K562 (cell line): ENCODE measurements at regions not wholly inside any gene's neighbourhood (a gene's known extent, or its start where the extent isn't known, plus 50 kb on each side); places are given as distances from the start of the nearest gene placed in this dataset.

Source experiments
- ATAC-seq: fragments of 200-7000 bp; cut with Tn5 transposase; 3 replicates; pipeline ENCODE4 v1.9.1; 2020; ENCODE audit warnings: moderate library complexity
- BruUV-seq: library from RNA; stranded (reverse); fragments of 400-500 nt; replicated peaks from 2 replicates; lab custom pipeline; 2021; lab: Mats Ljungman, UMichigan
- CTCF ChIA-PET: fragments of 300-600 bp; formaldehyde crosslinking; extraction: SDS; loops from one replicate; lab custom pipeline; 2021; ENCODE audit warnings: low intra/inter-chr PET ratio; lab: Yijun Ruan, JAX
- POLR2A ChIA-PET: fragments of 300-600, 350-650 bp; sonication (Branson Sonifier 250); formaldehyde crosslinking; extraction: SDS; loops from one replicate; lab custom pipeline; 2021; ENCODE audit warnings: antibody characterized with exemption, inconsistent platforms; lab: Yijun Ruan, JAX
- DNase-seq, 4 experiments: peaks; one replicate each; pipeline versions ENCODE4 v3.0.0 to v3.0.0-alpha.2; 2011 to 2018; ENCODE audit warnings: low spot score in 3 of 4, mixed read lengths in 3 of 4; ENCODE audit errors: extremely low read depth in 1 of 4
- FAIRE-seq: peaks from 2 replicates; lab custom pipeline; 2011; peaks lifted over from hg19 to GRCh38; lab: Jason Lieb, UNC
- H2AFZ ChIP-seq: 2 replicates; pipeline ENCODE4 v1.6.0; 2011; ENCODE audit warnings: low read depth, low read length, control low read depth, inconsistent platforms
- H3K27ac ChIP-seq: fragments of 200-600 bp; 3 replicates; pipeline ENCODE4 v1.8.0; 2011; ENCODE audit warnings: low read depth, mild to moderate bottlenecking, control low read depth, inconsistent platforms, low read length, moderate library complexity, mixed read lengths; ENCODE audit errors: extremely low read depth
- H3K27me3 ChIP-seq, 2 experiments: fragments of 300-600 bp in 1 of 2; 2 replicates in 1 of 2; 3 replicates in 1 of 2; pipeline versions ENCODE4 v1.6.0 to v1.8.0; 2011; ENCODE audit warnings: inconsistent platforms in 2 of 2, low read length in 2 of 2, mild to moderate bottlenecking in 1 of 2, mixed read lengths in 1 of 2, moderate library complexity in 1 of 2; ENCODE audit not compliant: control insufficient read depth in 2 of 2, insufficient read depth in 2 of 2
- H3K36me3 ChIP-seq: fragments of 300-600 bp; 3 replicates; pipeline ENCODE4 v1.8.0; 2011; ENCODE audit warnings: mild to moderate bottlenecking, low read length, inconsistent platforms; ENCODE audit not compliant: control insufficient read depth, insufficient read depth
- H3K4me1 ChIP-seq, 2 experiments: fragments of 200-600 bp in 1 of 2; replicated peaks in 1 of 2; 2 replicates in 1 of 2; 3 replicates in 1 of 2; pipeline versions ENCODE4 v1.5.1 to v1.8.0; 2011; ENCODE audit warnings: inconsistent platforms in 2 of 2, low read length in 2 of 2, mild to moderate bottlenecking in 1 of 2, mixed read lengths in 1 of 2, moderate library complexity in 1 of 2; ENCODE audit not compliant: control insufficient read depth in 2 of 2, insufficient read depth in 2 of 2
- H3K4me2 ChIP-seq: 2 replicates; pipeline ENCODE4 v1.6.1; 2011; ENCODE audit warnings: low read length, control low read depth, inconsistent platforms, mixed read lengths; ENCODE audit not compliant: insufficient read depth
- H3K4me3 ChIP-seq: fragments of 200-600 bp; sonication (generic), shearing (Covaris generic); 2 replicates; pipeline ENCODE4 v1.5.1; 2016; ENCODE audit warnings: control low read depth, inconsistent platforms
- H3K79me2 ChIP-seq: fragments of 200-600 bp; 3 replicates; pipeline ENCODE4 v1.8.0; 2011; ENCODE audit warnings: low read length, inconsistent platforms; ENCODE audit not compliant: control insufficient read depth, insufficient read depth
- H3K9ac ChIP-seq, 2 experiments: 2 replicates each; pipeline versions ENCODE4 v1.6.0 to v1.6.1; 2011; ENCODE audit warnings: low read depth in 2 of 2, low read length in 2 of 2, control low read depth in 1 of 2, inconsistent platforms in 1 of 2, mild to moderate bottlenecking in 1 of 2, mixed read lengths in 1 of 2; ENCODE audit not compliant: insufficient read depth in 1 of 2
- H3K9me1 ChIP-seq: one replicate; pipeline ENCODE4 v1.6.0; 2011; ENCODE audit warnings: inconsistent platforms, mild to moderate bottlenecking, low read length, moderate library complexity; ENCODE audit not compliant: control insufficient read depth, insufficient read depth
- H3K9me3 ChIP-seq: replicated peaks from 2 replicates; pipeline ENCODE4 v1.5.1; 2011; ENCODE audit warnings: low read depth, low read length, inconsistent platforms; ENCODE audit not compliant: control insufficient read depth, insufficient read depth
- H4K20me1 ChIP-seq: replicated peaks from 2 replicates; pipeline ENCODE4 v1.6.1; 2011; ENCODE audit warnings: low read length, inconsistent platforms, mixed read lengths; ENCODE audit not compliant: control insufficient read depth, insufficient read depth
- BRD9 ChIP-seq: fragments of 450-650 bp; IDR thresholded peaks from 2 replicates; pipeline ENCODE4 v1.6.1; 2018; ENCODE audit warnings: low read depth; ENCODE audit not compliant: partially characterized antibody
- CC2D1A ChIP-seq: fragments of 450-650 bp; IDR thresholded peaks from 2 replicates; pipeline ENCODE4 v1.6.1; 2017; ENCODE audit warnings: mild to moderate bottlenecking
- E2F1 ChIP-seq: sonication (generic); formaldehyde crosslinking; IDR thresholded peaks from 2 replicates; pipeline ENCODE4 v1.8.1; 2023; ENCODE audit warnings: mild to moderate bottlenecking, missing genetic modification reagents, moderate library complexity
- ERF ChIP-seq: fragments of 450-650 bp; formaldehyde crosslinking; IDR thresholded peaks from 2 replicates; pipeline ENCODE4 v1.4.0; 2020; ENCODE audit warnings: mild to moderate bottlenecking, mixed read lengths
- MED1 ChIP-seq: sonication (generic); formaldehyde crosslinking; IDR thresholded peaks from 2 replicates; pipeline ENCODE4 v1.8.1; 2023; ENCODE audit warnings: missing genetic modification reagents, borderline replicate concordance
- NCOR1 ChIP-seq: fragments of 450-650 bp; IDR thresholded peaks from 2 replicates; pipeline ENCODE4 v1.6.1; 2016; ENCODE audit warnings: mild to moderate bottlenecking, moderate library complexity
- PHF8 ChIP-seq: fragments of 200-600 bp; sonication (generic); IDR thresholded peaks from 2 replicates; pipeline ENCODE4 v1.6.1; 2012; ENCODE audit warnings: mixed run types, mild to moderate bottlenecking, inconsistent platforms, low read length, moderate library complexity, borderline replicate concordance
- PRPF4 ChIP-seq: fragments of 200-400 bp; formaldehyde crosslinking; IDR thresholded peaks from one replicate; pipeline ENCODE4 v1.6.1; 2017; ENCODE audit warnings: low read length, low read depth, mild to moderate bottlenecking; ENCODE audit not compliant: insufficient read depth, poor library complexity, severe bottlenecking
- ZNF318 ChIP-seq, 2 experiments: fragments of 450-650 bp; IDR thresholded peaks; 2 replicates each; pipeline ENCODE4 v1.6.1; 2016; ENCODE audit warnings: mild to moderate bottlenecking in 2 of 2, borderline replicate concordance in 1 of 2, low read depth in 1 of 2, moderate library complexity in 1 of 2
- ZNF551 ChIP-seq: fragments of 250-450 bp; sonication (Bioruptor Pico); IDR thresholded peaks from 2 replicates; pipeline ENCODE4 v1.5.0; 2021; ENCODE audit warnings: mild to moderate bottlenecking, moderate library complexity
- ZNF655 ChIP-seq: fragments of 250-450 bp; sonication (Bioruptor Pico); IDR thresholded peaks from 2 replicates; pipeline ENCODE4 v1.5.0; 2021
- ZNF696 ChIP-seq: fragments of 250-450 bp; sonication (Bioruptor Pico); conservative IDR thresholded peaks from 2 replicates; pipeline ENCODE4 v1.4.0; 2020; ENCODE audit warnings: mild to moderate bottlenecking, moderate library complexity
- WGBS: fragments of 100-300 bp; shearing (Covaris generic); methylation state at CpG from one replicate; pipeline ENCODE4 v1.1.6; 2016; ENCODE audit warnings: low coverage, mixed read lengths; ENCODE audit not compliant: insufficient coverage; ENCODE audit errors: missing lambda C conversion rate; 5-methylcytosine and 5-hydroxymethylcytosine counted together
- in situ Hi-C: fragments of 300-500 bp; cut with MboI; formaldehyde crosslinking; loops from 4 replicates; pipeline ENCODE4 v1.15.0; 2018; ENCODE audit warnings: inconsistent platforms, mixed read lengths
- intact Hi-C: fragments of 100-400 bp; cut with micrococcal nuclease; formaldehyde crosslinking; loops from 2 replicates; pipeline ENCODE4 v1.14.2; 2022

GRCh38 chr11:115613004-115613403, 108.8 kb upstream of the CADM1 start:
- Histone ChIP-seq H3K4me2 (no peak overlapping the region), H3K36me3 (no peaks in the 10 kb centered on the region), H3K9me1 (no peaks in the 10 kb centered on the region), H3K79me2 (no peaks in the 10 kb centered on the region), H4K20me1 (0 out of 2 replicates have a peak, but pooled peaks cover 4% of the 10 kb centered on the region), H3K27ac (no peak overlapping the region), H2AFZ (no peak overlapping the region), H3K9me3 (no peaks in the 10 kb centered on the region), H3K27me3 (no peaks in the 10 kb centered on the region), H3K4me3 (no peak overlapping the region), H3K4me1 (no peaks in the 10 kb centered on the region), H3K9ac (no peak overlapping the region)
- CTCF ChIA-PET, result no interaction called here
- ATAC-seq (no peak), DNase-seq (no peak), FAIRE-seq (no peak)
- POLR2A ChIA-PET, result no interaction called here
- intact Hi-C loops, result no loop called here
- 0% methylated on average over 3 of the region's 3 CpGs for WGBS
- no TSS peak for BruUV-seq
- in situ Hi-C loops, result no loop called here
- TF ChIP-seq NCOR1, result no peak
- TF ChIP-seq ZNF551 (CRISPR knock-in tag), result no peak
- no peak for TF ChIP-seq ERF (CRISPR knock-in tag)
- TF ChIP-seq ZNF318 (IDR thresholded peaks at IDR 0.05; ENCODE audit: borderline replicate concordance in 1 of 2, low read depth in 1 of 2), result no peak
- no peak for TF ChIP-seq ZNF655 (CRISPR knock-in tag)
- TF ChIP-seq MED1 (CRISPR knock-in tag), result no peak
- no peak for TF ChIP-seq PRPF4
- no peak for TF ChIP-seq CC2D1A
- no peak for TF ChIP-seq BRD9
- no peak for TF ChIP-seq ZNF696 (CRISPR knock-in tag)
- no peak for TF ChIP-seq E2F1 (CRISPR knock-in tag)
- no peak for TF ChIP-seq PHF8
